WTC11 (cell line): ENCODE measurements at regions not wholly inside any gene's neighbourhood (a gene's known extent, or its start where the extent isn't known, plus 50 kb on each side); places are given as distances from the start of the nearest gene placed in this dataset.

ENCODE experiments used
- ATAC-seq: fragments of 200-7000 bp; cut with Tn5 transposase; 2 replicates; pipeline ENCODE4 v1.10.0; 2021; ENCODE audit warnings: mild to moderate bottlenecking, moderate library complexity
- CTCF ChIA-PET: fragments of 300-600 bp; sonication (Branson Sonifier 250); formaldehyde crosslinking; loops from one replicate; lab custom pipeline; 2021; ENCODE audit warnings: antibody characterized with exemption; lab: Charles Lee
- POLR2A ChIA-PET: fragments of 350-600 bp; sonication (Branson Sonifier 250); formaldehyde crosslinking; loops from one replicate; lab custom pipeline; 2021; ENCODE audit warnings: antibody characterized with exemption; lab: Charles Lee
- DNase-seq: peaks from one replicate; pipeline ENCODE4 v3.0.0; 2021; ENCODE audit warnings: low spot score
- H3K27ac Mint-ChIP-seq: 2 replicates; pipeline ENCODE4 v1.8.0; 2021; ENCODE audit warnings: mixed read lengths
- H3K27me3 Mint-ChIP-seq: 2 replicates; pipeline ENCODE4 v1.8.0; 2021; ENCODE audit warnings: low read depth, mild to moderate bottlenecking, moderate library complexity, mixed read lengths
- H3K36me3 Mint-ChIP-seq: 2 replicates; pipeline ENCODE4 v1.8.0; 2021; ENCODE audit warnings: mixed read lengths
- H3K4me1 Mint-ChIP-seq: 2 replicates; pipeline ENCODE4 v1.8.0; 2022; ENCODE audit warnings: mixed read lengths
- H3K4me3 Mint-ChIP-seq: 2 replicates; pipeline ENCODE4 v1.8.0; 2021; ENCODE audit warnings: mild to moderate bottlenecking, moderate library complexity, mixed read lengths
- H3K9me3 Mint-ChIP-seq: 2 replicates; pipeline ENCODE4 v1.8.0; 2021; ENCODE audit warnings: mixed read lengths
- CBFB ChIP-seq: sonication (generic); formaldehyde crosslinking; IDR thresholded peaks from 2 replicates; pipeline ENCODE4 v1.8.1; 2022; ENCODE audit warnings: mild to moderate bottlenecking, low read depth, missing genetic modification reagents
- CREM ChIP-seq: sonication (generic); formaldehyde crosslinking; IDR thresholded peaks from 2 replicates; pipeline ENCODE4 v1.8.1; 2022; ENCODE audit warnings: mild to moderate bottlenecking, missing genetic modification reagents, moderate library complexity
- EMX1 ChIP-seq: fragments of 250-450 bp; sonication (Bioruptor Pico); IDR thresholded peaks from 2 replicates; pipeline ENCODE4 v1.8.0; 2021; ENCODE audit warnings: mild to moderate bottlenecking
- FOXP1 ChIP-seq: sonication (generic); formaldehyde crosslinking; IDR thresholded peaks from 2 replicates; pipeline ENCODE4 v1.8.0; 2022; ENCODE audit warnings: missing genetic modification reagents, mild to moderate bottlenecking, moderate library complexity, borderline replicate concordance
- GRHL2 ChIP-seq: fragments of 250-450 bp; sonication (Bioruptor Pico); IDR thresholded peaks from 2 replicates; pipeline ENCODE4 v1.8.0; 2022; ENCODE audit warnings: mild to moderate bottlenecking, moderate library complexity; ENCODE audit not compliant: insufficient replicate concordance, severe bottlenecking
- NFE2L1 ChIP-seq: sonication (generic); formaldehyde crosslinking; IDR thresholded peaks from 2 replicates; pipeline ENCODE4 v1.8.1; 2023; ENCODE audit warnings: missing genetic modification reagents
- NR3C1 ChIP-seq: sonication (generic); formaldehyde crosslinking; conservative IDR thresholded peaks from 2 replicates; pipeline ENCODE4 v1.8.1; 2023; ENCODE audit warnings: low read depth, mild to moderate bottlenecking, missing genetic modification reagents
- PRRX2 ChIP-seq: fragments of 250-450 bp; sonication (Bioruptor Pico); IDR thresholded peaks from 2 replicates; pipeline ENCODE4 v1.8.0; 2021; ENCODE audit warnings: mild to moderate bottlenecking
- RORB ChIP-seq: fragments of 250-450 bp; sonication (Bioruptor Pico); IDR thresholded peaks from 2 replicates; pipeline ENCODE4 v1.9.0; 2021; ENCODE audit warnings: mild to moderate bottlenecking
- SMAD3 ChIP-seq: sonication (generic); formaldehyde crosslinking; IDR thresholded peaks from 2 replicates; pipeline ENCODE4 v1.8.0; 2022; ENCODE audit warnings: missing genetic modification reagents, mild to moderate bottlenecking, borderline replicate concordance
- ZNF263 ChIP-seq: sonication (generic); formaldehyde crosslinking; IDR thresholded peaks from 2 replicates; pipeline ENCODE4 v1.8.1; 2022; ENCODE audit warnings: low read depth, mild to moderate bottlenecking, moderate library complexity, missing genetic modification reagents
- TF ChIP-seq, protein P1 (sequence below): fragments of 250-450 bp; sonication (Bioruptor Pico); IDR thresholded peaks from 2 replicates; pipeline ENCODE4 v1.9.0; 2021; ENCODE audit warnings: mild to moderate bottlenecking
- TF ChIP-seq, protein P2 (sequence below): sonication (generic); formaldehyde crosslinking; IDR thresholded peaks from 2 replicates; pipeline ENCODE4 v1.8.0; 2022; ENCODE audit warnings: mild to moderate bottlenecking, missing genetic modification reagents
- TF ChIP-seq, protein P3 (sequence below): sonication (generic); formaldehyde crosslinking; IDR thresholded peaks from 2 replicates; pipeline ENCODE4 v1.8.1; 2023; ENCODE audit warnings: mild to moderate bottlenecking, missing genetic modification reagents, moderate library complexity
- TF ChIP-seq, protein P4 (sequence below): sonication (generic); formaldehyde crosslinking; IDR thresholded peaks from 2 replicates; pipeline ENCODE4 v1.8.1; 2023; ENCODE audit warnings: mild to moderate bottlenecking, missing genetic modification reagents, borderline replicate concordance
- TF ChIP-seq, protein P5 (sequence below): sonication (generic); formaldehyde crosslinking; IDR thresholded peaks from 2 replicates; pipeline ENCODE4 v1.8.1; 2023; ENCODE audit warnings: mild to moderate bottlenecking, moderate library complexity, missing genetic modification reagents
- TF ChIP-seq, protein P6 (sequence below): fragments of 250-450 bp; sonication (Bioruptor Pico); IDR thresholded peaks from 2 replicates; pipeline ENCODE4 v2.1.2; 2022; ENCODE audit warnings: mild to moderate bottlenecking, moderate library complexity

DNA sequence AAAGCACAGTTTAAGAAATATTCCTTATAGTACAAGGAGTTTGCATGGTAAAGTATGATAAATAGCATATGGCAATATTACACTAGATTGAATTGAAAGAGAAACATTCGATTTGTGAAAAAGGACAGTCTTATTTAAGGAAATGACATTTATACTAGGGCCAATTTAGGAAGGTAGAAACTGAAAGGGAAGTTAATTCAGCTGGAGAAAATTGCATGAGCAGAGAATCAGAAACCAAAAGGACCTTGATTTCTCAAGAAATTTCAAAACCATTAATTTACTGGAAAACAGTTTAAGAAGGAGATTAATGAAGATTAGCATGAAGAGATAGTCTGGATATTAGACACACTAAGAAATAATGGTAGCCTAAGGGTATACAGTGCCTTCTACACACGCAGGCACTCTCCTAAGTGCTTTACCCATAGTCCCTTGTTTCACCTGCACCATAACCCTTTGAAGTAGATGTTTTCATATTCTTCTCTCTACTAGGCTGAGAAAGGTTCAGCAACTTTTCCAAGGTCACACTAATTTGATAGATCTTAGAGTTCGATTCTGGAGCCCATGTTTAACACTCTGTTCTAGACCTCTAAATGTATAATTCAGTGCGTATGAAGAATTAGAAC is 259.1 kb upstream of the SLIT2 start:
- Mint-ChIP-seq H3K4me3 (no peak overlapping the region), H3K27me3 (no peaks in the 10 kb centered on the region), H3K36me3 (no peaks in the 10 kb centered on the region), H3K9me3 (no peaks in the 10 kb centered on the region), H3K27ac (no peak overlapping the region)
- no peak for ATAC-seq
- ChIA-PET CTCF (no interaction called here), POLR2A (no interaction called here)
- no peak for DNase-seq
- TF ChIP-seq CBFB (CRISPR knock-in tag) (no peak), RORB (no peak), EMX1 (CRISPR knock-in tag) (no peak), FOXP1 (CRISPR knock-in tag) (no peak), PRRX2 (no peak), NR3C1 (CRISPR knock-in tag) (no peak), GRHL2 (no peak), CREM (CRISPR knock-in tag) (no peak), SMAD3 (CRISPR knock-in tag) (no peak), NFE2L1 (CRISPR knock-in tag) (no peak), ZNF263 (no peak)
- TF ChIP-seq, protein P1, sequence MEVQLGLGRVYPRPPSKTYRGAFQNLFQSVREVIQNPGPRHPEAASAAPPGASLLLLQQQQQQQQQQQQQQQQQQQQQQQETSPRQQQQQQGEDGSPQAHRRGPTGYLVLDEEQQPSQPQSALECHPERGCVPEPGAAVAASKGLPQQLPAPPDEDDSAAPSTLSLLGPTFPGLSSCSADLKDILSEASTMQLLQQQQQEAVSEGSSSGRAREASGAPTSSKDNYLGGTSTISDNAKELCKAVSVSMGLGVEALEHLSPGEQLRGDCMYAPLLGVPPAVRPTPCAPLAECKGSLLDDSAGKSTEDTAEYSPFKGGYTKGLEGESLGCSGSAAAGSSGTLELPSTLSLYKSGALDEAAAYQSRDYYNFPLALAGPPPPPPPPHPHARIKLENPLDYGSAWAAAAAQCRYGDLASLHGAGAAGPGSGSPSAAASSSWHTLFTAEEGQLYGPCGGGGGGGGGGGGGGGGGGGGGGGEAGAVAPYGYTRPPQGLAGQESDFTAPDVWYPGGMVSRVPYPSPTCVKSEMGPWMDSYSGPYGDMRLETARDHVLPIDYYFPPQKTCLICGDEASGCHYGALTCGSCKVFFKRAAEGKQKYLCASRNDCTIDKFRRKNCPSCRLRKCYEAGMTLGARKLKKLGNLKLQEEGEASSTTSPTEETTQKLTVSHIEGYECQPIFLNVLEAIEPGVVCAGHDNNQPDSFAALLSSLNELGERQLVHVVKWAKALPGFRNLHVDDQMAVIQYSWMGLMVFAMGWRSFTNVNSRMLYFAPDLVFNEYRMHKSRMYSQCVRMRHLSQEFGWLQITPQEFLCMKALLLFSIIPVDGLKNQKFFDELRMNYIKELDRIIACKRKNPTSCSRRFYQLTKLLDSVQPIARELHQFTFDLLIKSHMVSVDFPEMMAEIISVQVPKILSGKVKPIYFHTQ, result no peak
- TF ChIP-seq, protein P2, sequence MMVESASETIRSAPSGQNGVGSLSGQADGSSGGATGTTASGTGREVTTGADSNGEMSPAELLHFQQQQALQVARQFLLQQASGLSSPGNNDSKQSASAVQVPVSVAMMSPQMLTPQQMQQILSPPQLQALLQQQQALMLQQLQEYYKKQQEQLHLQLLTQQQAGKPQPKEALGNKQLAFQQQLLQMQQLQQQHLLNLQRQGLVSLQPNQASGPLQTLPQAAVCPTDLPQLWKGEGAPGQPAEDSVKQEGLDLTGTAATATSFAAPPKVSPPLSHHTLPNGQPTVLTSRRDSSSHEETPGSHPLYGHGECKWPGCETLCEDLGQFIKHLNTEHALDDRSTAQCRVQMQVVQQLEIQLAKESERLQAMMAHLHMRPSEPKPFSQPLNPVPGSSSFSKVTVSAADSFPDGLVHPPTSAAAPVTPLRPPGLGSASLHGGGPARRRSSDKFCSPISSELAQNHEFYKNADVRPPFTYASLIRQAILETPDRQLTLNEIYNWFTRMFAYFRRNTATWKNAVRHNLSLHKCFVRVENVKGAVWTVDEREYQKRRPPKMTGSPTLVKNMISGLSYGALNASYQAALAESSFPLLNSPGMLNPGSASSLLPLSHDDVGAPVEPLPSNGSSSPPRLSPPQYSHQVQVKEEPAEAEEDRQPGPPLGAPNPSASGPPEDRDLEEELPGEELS (CRISPR knock-in tag), result no peak
- TF ChIP-seq, protein P3, sequence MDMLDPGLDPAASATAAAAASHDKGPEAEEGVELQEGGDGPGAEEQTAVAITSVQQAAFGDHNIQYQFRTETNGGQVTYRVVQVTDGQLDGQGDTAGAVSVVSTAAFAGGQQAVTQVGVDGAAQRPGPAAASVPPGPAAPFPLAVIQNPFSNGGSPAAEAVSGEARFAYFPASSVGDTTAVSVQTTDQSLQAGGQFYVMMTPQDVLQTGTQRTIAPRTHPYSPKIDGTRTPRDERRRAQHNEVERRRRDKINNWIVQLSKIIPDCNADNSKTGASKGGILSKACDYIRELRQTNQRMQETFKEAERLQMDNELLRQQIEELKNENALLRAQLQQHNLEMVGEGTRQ (CRISPR knock-in tag), result no peak
- TF ChIP-seq, protein P4, sequence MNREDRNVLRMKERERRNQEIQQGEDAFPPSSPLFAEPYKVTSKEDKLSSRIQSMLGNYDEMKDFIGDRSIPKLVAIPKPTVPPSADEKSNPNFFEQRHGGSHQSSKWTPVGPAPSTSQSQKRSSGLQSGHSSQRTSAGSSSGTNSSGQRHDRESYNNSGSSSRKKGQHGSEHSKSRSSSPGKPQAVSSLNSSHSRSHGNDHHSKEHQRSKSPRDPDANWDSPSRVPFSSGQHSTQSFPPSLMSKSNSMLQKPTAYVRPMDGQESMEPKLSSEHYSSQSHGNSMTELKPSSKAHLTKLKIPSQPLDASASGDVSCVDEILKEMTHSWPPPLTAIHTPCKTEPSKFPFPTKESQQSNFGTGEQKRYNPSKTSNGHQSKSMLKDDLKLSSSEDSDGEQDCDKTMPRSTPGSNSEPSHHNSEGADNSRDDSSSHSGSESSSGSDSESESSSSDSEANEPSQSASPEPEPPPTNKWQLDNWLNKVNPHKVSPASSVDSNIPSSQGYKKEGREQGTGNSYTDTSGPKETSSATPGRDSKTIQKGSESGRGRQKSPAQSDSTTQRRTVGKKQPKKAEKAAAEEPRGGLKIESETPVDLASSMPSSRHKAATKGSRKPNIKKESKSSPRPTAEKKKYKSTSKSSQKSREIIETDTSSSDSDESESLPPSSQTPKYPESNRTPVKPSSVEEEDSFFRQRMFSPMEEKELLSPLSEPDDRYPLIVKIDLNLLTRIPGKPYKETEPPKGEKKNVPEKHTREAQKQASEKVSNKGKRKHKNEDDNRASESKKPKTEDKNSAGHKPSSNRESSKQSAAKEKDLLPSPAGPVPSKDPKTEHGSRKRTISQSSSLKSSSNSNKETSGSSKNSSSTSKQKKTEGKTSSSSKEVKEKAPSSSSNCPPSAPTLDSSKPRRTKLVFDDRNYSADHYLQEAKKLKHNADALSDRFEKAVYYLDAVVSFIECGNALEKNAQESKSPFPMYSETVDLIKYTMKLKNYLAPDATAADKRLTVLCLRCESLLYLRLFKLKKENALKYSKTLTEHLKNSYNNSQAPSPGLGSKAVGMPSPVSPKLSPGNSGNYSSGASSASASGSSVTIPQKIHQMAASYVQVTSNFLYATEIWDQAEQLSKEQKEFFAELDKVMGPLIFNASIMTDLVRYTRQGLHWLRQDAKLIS (CRISPR knock-in tag), result no peak
- TF ChIP-seq, protein P5, sequence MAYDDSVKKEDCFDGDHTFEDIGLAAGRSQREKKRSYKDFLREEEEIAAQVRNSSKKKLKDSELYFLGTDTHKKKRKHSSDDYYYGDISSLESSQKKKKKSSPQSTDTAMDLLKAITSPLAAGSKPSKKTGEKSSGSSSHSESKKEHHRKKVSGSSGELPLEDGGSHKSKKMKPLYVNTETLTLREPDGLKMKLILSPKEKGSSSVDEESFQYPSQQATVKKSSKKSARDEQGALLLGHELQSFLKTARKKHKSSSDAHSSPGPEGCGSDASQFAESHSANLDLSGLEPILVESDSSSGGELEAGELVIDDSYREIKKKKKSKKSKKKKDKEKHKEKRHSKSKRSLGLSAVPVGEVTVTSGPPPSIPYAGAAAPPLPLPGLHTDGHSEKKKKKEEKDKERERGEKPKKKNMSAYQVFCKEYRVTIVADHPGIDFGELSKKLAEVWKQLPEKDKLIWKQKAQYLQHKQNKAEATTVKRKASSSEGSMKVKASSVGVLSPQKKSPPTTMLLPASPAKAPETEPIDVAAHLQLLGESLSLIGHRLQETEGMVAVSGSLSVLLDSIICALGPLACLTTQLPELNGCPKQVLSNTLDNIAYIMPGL, result no peak
- TF ChIP-seq, protein P6, sequence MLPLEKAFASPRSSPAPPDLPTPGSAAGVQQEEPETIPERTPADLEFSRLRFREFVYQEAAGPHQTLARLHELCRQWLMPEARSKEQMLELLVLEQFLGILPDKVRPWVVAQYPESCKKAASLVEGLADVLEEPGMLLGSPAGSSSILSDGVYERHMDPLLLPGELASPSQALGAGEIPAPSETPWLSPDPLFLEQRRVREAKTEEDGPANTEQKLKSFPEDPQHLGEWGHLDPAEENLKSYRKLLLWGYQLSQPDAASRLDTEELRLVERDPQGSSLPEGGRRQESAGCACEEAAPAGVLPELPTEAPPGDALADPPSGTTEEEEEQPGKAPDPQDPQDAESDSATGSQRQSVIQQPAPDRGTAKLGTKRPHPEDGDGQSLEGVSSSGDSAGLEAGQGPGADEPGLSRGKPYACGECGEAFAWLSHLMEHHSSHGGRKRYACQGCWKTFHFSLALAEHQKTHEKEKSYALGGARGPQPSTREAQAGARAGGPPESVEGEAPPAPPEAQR (CRISPR knock-in tag), result no peak
- TF ChIP-seq, all 79 proteins: peak for 0
- no peaks in the 10 kb centered on the region for H3K4me1 Mint-ChIP-seq
